Natural killer cell (primary cell): ENCODE measurements at regions not wholly inside any gene's neighbourhood (a gene's known extent, or its start where the extent isn't known, plus 50 kb on each side); places are given as distances from the start of the nearest gene placed in this dataset.

Source experiments
- ATAC-seq, 3 donors: fragments of 150-1000 bp in 2 of 3; fragments of 200-7000 bp in 1 of 3; cut with Tn5 transposase; 1 replicate in 1 of 3; 2 replicates in 2 of 3; pipeline ENCODE4 v1.10.0; 2021; ENCODE audit warnings: mild to moderate bottlenecking in 2 of 3, moderate library complexity in 2 of 3
- DNase-seq, 2 donors: peaks; one replicate each; pipeline versions ENCODE4 v3.0.0 to v3.0.0-alpha.2; 2013 to 2021; ENCODE audit warnings: mixed read lengths in 1 of 2
- H3K27ac ChIP-seq: one replicate; pipeline ENCODE4 v1.5.1; 2013; ENCODE audit warnings: mild to moderate bottlenecking, low read length
- H3K27me3 ChIP-seq: one replicate; pipeline ENCODE4 v1.6.1; 2013; ENCODE audit warnings: low read length; ENCODE audit not compliant: control insufficient read depth, insufficient read depth
- H3K36me3 ChIP-seq: one replicate; pipeline ENCODE4 v1.6.1; 2013; ENCODE audit warnings: low read length; ENCODE audit not compliant: control insufficient read depth, insufficient read depth
- H3K4me1 ChIP-seq: one replicate; pipeline ENCODE4 v1.6.1; 2013; ENCODE audit warnings: low read length; ENCODE audit not compliant: control insufficient read depth, insufficient read depth
- H3K4me3 ChIP-seq: one replicate; pipeline ENCODE4 v1.5.1; 2013; ENCODE audit warnings: low read length
- H3K9me3 ChIP-seq: one replicate; pipeline ENCODE4 v1.6.1; 2013; ENCODE audit warnings: low read length; ENCODE audit not compliant: control insufficient read depth, insufficient read depth
- H3K27ac Mint-ChIP-seq, 2 donors: one replicate each; pipeline ENCODE4 v1.8.0; 2022; ENCODE audit warnings: mild to moderate bottlenecking in 2 of 2, mixed read lengths in 2 of 2, moderate library complexity in 1 of 2
- H3K27me3 Mint-ChIP-seq, 2 donors: one replicate each; pipeline ENCODE4 v1.8.0; 2022; ENCODE audit warnings: low read depth in 2 of 2, mixed read lengths in 2 of 2
- H3K36me3 Mint-ChIP-seq: one replicate; pipeline ENCODE4 v1.8.0; 2022; ENCODE audit warnings: mixed read lengths
- H3K4me1 Mint-ChIP-seq, 2 donors: one replicate each; pipeline ENCODE4 v1.8.0; 2022; ENCODE audit warnings: mixed read lengths in 2 of 2
- H3K4me3 Mint-ChIP-seq: one replicate; pipeline ENCODE4 v1.8.0; 2022; ENCODE audit warnings: mild to moderate bottlenecking, moderate library complexity, mixed read lengths
- H3K9me3 Mint-ChIP-seq, 2 donors: one replicate each; pipeline ENCODE4 v1.8.0; 2022; ENCODE audit warnings: mixed read lengths in 2 of 2
- CTCF ChIP-seq: fragments of 200-600 bp; IDR thresholded peaks from one replicate; pipeline ENCODE4 v1.8.0; 2022; ENCODE audit warnings: antibody characterized with exemption
- WGBS: methylation state at CpG from one replicate; pipeline ENCODE4 v1.1.7; 2013; ENCODE audit warnings: missing lambda C conversion rate; ENCODE audit not compliant: insufficient coverage; 5-methylcytosine and 5-hydroxymethylcytosine counted together
- intact Hi-C: fragments of 100-400 bp; cut with micrococcal nuclease; formaldehyde crosslinking; loops from one replicate; pipeline ENCODE4 v1.14.2; 2022

GRCh38 chr6:139439349-139439748, 64.9 kb upstream of the CITED2 start:
- Mint-ChIP-seq H3K9me3 (no peaks in the 10 kb centered on the region), H3K4me3 (no peak overlapping the region), H3K27ac (no peak overlapping the region), H3K27me3 (peaks cover 5 to 9% of the 10 kb centered on the region in 2 donors), H3K36me3 (no peaks in the 10 kb centered on the region), H3K4me1 (peaks cover 0 to 5% of the 10 kb centered on the region in 2 donors)
- Histone ChIP-seq H3K9me3 (no peaks in the 10 kb centered on the region), H3K36me3 (no peaks in the 10 kb centered on the region), H3K4me3 (no peak overlapping the region), H3K27me3 (no peaks in the 10 kb centered on the region), H3K4me1 (no peaks in the 10 kb centered on the region), H3K27ac (no peak overlapping the region)
- TF ChIP-seq CTCF = no peak
- DNase-seq = no peak
- no peak for ATAC-seq
- intact Hi-C loops = no loop called here
- WGBS = 49% methylated on average over 6 of the region's 6 CpGs

- H3K36me3 ChIP-seq = no peaks in the 10 kb centered on the region
- no peak overlapping the region for H3K4me3 ChIP-seq
- H3K27me3 ChIP-seq = no peaks in the 10 kb centered on the region
- H3K9me3 ChIP-seq = no peaks in the 10 kb centered on the region
- intact Hi-C loops = no loop called here
- no peak overlapping the region for H3K27ac ChIP-seq
- no peaks in the 10 kb centered on the region for H3K36me3 Mint-ChIP-seq
- WGBS = 96% methylated on average over 3 of the region's 5 CpGs
- H3K9me3 Mint-ChIP-seq = no peaks in the 10 kb centered on the region
- H3K27me3 Mint-ChIP-seq = peaks cover 5 to 9% of the 10 kb centered on the region in 2 donors
- TF ChIP-seq CTCF = no peak
- H3K4me1 ChIP-seq = no peaks in the 10 kb centered on the region
- ATAC-seq = no peak
- no peak overlapping the region for H3K27ac Mint-ChIP-seq
- H3K4me3 Mint-ChIP-seq = no peak overlapping the region
- peaks cover 0 to 5% of the 10 kb centered on the region in 2 donors for H3K4me1 Mint-ChIP-seq
- no peak for DNase-seq
Observed at GRCh38 chr6:139438775-139439174, 64.3 kb upstream of the CITED2 start.

- intact Hi-C loops = no loop called here
- no peaks in the 10 kb centered on the region for H3K36me3 ChIP-seq
- 96% methylated on average over 3 of the region's 3 CpGs for WGBS
- no peaks in the 10 kb centered on the region for H3K9me3 ChIP-seq
- no peaks in the 10 kb centered on the region for H3K9me3 Mint-ChIP-seq
- H3K4me1 ChIP-seq = no peaks in the 10 kb centered on the region
- peaks cover 0 to 5% of the 10 kb centered on the region in 2 donors for H3K4me1 Mint-ChIP-seq
- ATAC-seq = no peak
- no peak overlapping the region for H3K27ac ChIP-seq
- no peak overlapping the region for H3K27ac Mint-ChIP-seq
- no peak for DNase-seq
- no peak overlapping the region for H3K4me3 Mint-ChIP-seq
- H3K4me3 ChIP-seq = no peak overlapping the region
- TF ChIP-seq CTCF = no peak
- H3K36me3 Mint-ChIP-seq = no peaks in the 10 kb centered on the region
- H3K27me3 ChIP-seq = no peaks in the 10 kb centered on the region
- H3K27me3 Mint-ChIP-seq = peaks cover 0 to 4% of the 10 kb centered on the region in 2 donors
Observed at GRCh38 chr6:139436957-139437348, 62.5 kb upstream of the CITED2 start.

GRCh38 chr6:139436200-139436956, 61.9 kb upstream of the CITED2 start:
- intact Hi-C loops = no loop called here
- no peaks in the 10 kb centered on the region for H3K36me3 ChIP-seq
- no peak overlapping the region for H3K4me3 Mint-ChIP-seq
- H3K4me1 Mint-ChIP-seq = peaks cover 0 to 5% of the 10 kb centered on the region in 2 donors
- no peak overlapping the region for H3K4me3 ChIP-seq
- no peak overlapping the region for H3K27ac Mint-ChIP-seq
- 91% methylated on average over 6 of the region's 7 CpGs for WGBS
- no peak for TF ChIP-seq CTCF
- no peak for ATAC-seq
- H3K9me3 Mint-ChIP-seq = no peaks in the 10 kb centered on the region
- no peaks in the 10 kb centered on the region for H3K36me3 Mint-ChIP-seq
- no peaks in the 10 kb centered on the region for H3K4me1 ChIP-seq
- H3K27ac ChIP-seq = no peak overlapping the region
- H3K27me3 ChIP-seq = no peaks in the 10 kb centered on the region
- no peaks in the 10 kb centered on the region for H3K9me3 ChIP-seq
- DNase-seq = no peak
- peaks cover 0 to 4% of the 10 kb centered on the region in 2 donors for H3K27me3 Mint-ChIP-seq
